Body of pancreas (tissue), 4 donors: ENCODE measurements at regions not wholly inside any gene's neighbourhood (a gene's known extent, or its start where the extent isn't known, plus 50 kb on each side); places are given as distances from the start of the nearest gene placed in this dataset.

Source experiments
- POLR2A ChIP-seq, 3 donors: fragments of 450-650 bp; IDR thresholded peaks; one replicate each; pipeline ENCODE4 v1.6.1; 2016; ENCODE audit warnings: antibody characterized with exemption in 3 of 3, mild to moderate bottlenecking in 2 of 3
- TF ChIP-seq, protein P1 (sequence below), 7 experiments: fragments of 450-650 bp in 4 of 7; fragments of 200-600 bp in 3 of 7; sonication (generic) in 3 of 7; IDR thresholded peaks; one replicate each; pipeline ENCODE4 v1.5.1; 2016 to 2019; ENCODE audit warnings: antibody characterized with exemption in 7 of 7

DNA sequence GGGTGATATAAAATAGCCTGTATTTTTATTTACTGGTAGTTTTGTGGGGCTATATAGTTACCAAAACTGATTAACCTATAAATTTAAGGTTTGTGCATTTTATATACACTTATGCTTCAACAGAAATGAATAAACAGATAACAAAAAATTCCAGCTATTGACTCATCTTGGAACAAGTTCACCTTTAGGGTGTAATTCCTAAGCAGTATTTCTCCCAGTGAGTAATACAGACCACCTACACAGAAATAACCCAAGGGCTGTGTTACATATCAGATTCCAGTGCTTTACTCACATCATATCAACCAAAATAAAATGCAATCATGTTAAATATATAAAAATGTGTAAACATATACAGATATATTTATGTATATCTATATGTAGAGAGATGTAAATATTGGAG is 345.6 kb downstream of the ADAMTS20 start:
- no peak for TF ChIP-seq POLR2A (IDR thresholded peaks at IDR 0.05)
- TF ChIP-seq, protein P1, sequence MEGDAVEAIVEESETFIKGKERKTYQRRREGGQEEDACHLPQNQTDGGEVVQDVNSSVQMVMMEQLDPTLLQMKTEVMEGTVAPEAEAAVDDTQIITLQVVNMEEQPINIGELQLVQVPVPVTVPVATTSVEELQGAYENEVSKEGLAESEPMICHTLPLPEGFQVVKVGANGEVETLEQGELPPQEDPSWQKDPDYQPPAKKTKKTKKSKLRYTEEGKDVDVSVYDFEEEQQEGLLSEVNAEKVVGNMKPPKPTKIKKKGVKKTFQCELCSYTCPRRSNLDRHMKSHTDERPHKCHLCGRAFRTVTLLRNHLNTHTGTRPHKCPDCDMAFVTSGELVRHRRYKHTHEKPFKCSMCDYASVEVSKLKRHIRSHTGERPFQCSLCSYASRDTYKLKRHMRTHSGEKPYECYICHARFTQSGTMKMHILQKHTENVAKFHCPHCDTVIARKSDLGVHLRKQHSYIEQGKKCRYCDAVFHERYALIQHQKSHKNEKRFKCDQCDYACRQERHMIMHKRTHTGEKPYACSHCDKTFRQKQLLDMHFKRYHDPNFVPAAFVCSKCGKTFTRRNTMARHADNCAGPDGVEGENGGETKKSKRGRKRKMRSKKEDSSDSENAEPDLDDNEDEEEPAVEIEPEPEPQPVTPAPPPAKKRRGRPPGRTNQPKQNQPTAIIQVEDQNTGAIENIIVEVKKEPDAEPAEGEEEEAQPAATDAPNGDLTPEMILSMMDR (IDR thresholded peaks at IDR 0.05): no peak
